ENCODE measurements at regions not wholly inside any gene's neighbourhood (a gene's known extent, or its start where the extent isn't known, plus 50 kb on each side); places are given as distances from the start of the nearest gene placed in this dataset.
"Not testable (repeated sequence)": the region's sequence is repeated elsewhere in the genome, so short reads cannot be mapped to it uniquely, and the experiment has no call there.

GRCh38 chr20:50333131-50333670 lies 142.6 kb downstream of the CEBPB start (continued):
- TF ChIP-seq, protein P1, sequence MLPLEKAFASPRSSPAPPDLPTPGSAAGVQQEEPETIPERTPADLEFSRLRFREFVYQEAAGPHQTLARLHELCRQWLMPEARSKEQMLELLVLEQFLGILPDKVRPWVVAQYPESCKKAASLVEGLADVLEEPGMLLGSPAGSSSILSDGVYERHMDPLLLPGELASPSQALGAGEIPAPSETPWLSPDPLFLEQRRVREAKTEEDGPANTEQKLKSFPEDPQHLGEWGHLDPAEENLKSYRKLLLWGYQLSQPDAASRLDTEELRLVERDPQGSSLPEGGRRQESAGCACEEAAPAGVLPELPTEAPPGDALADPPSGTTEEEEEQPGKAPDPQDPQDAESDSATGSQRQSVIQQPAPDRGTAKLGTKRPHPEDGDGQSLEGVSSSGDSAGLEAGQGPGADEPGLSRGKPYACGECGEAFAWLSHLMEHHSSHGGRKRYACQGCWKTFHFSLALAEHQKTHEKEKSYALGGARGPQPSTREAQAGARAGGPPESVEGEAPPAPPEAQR (CRISPR knock-in tag; IDR thresholded peaks at IDR 0.05) = no peak
- TF ChIP-seq FOXK1 (CRISPR knock-in tag; IDR thresholded peaks at IDR 0.05) (no peak), TEAD4 (CRISPR knock-in tag; IDR thresholded peaks at IDR 0.05) (no peak), ZNF416 (CRISPR knock-in tag; IDR thresholded peaks at IDR 0.05) (no peak), OVOL2 (CRISPR knock-in tag; IDR thresholded peaks at IDR 0.05; ENCODE audit: borderline replicate concordance) (no peak), MYBL2 (CRISPR knock-in tag; IDR thresholded peaks at IDR 0.05) (no peak)

- ATAC-seq (no peak), DNase-seq (ENCODE audit: low spot score) (no peak)
- Mint-ChIP-seq H3K4me3 (no peak overlapping the region), H3K27me3 (ENCODE audit: low read depth) (no peaks in the 10 kb centered on the region), H3K9me3 (no peaks in the 10 kb centered on the region), H3K27ac (no peak overlapping the region), H3K36me3 (no peaks in the 10 kb centered on the region), H3K4me1 (peaks cover 17% of the 10 kb centered on the region)
- ChIA-PET CTCF (interaction anchor here (0.7 kb wide), 1 partner anchor 12 kb away, joined by 3 read pairs; no protein-coding TSS in a partner anchor), POLR2A (no interaction called here)
- TF ChIP-seq PREB (CRISPR knock-in tag; IDR thresholded peaks at IDR 0.05; ENCODE audit: borderline replicate concordance) (no peak), CREB1 (CRISPR knock-in tag; IDR thresholded peaks at IDR 0.05) (no peak), MXD4 (CRISPR knock-in tag; IDR thresholded peaks at IDR 0.05; ENCODE audit: borderline replicate concordance) (no peak), HMGA2 (CRISPR knock-in tag; IDR thresholded peaks at IDR 0.05) (no peak), ZNF219 (CRISPR knock-in tag; IDR thresholded peaks at IDR 0.05; ENCODE audit: borderline replicate concordance) (no peak), PRRX2 (CRISPR knock-in tag; IDR thresholded peaks at IDR 0.05) (no peak), ZNF138 (CRISPR knock-in tag; conservative IDR thresholded peaks at IDR 0.05) (no peak), ZNF532 (CRISPR knock-in tag; IDR thresholded peaks at IDR 0.05; ENCODE audit: borderline replicate concordance) (no peak), CTCF (IDR thresholded peaks at IDR 0.05) (no peak), NFATC4 (CRISPR knock-in tag; IDR thresholded peaks at IDR 0.05) (no peak), GRHL2 (CRISPR knock-in tag; IDR thresholded peaks at IDR 0.05; ENCODE audit: insufficient replicate concordance, severe bottlenecking) (no peak), ZNF671 (CRISPR knock-in tag; IDR thresholded peaks at IDR 0.05) (no peak)
- TF ChIP-seq, protein P2, sequence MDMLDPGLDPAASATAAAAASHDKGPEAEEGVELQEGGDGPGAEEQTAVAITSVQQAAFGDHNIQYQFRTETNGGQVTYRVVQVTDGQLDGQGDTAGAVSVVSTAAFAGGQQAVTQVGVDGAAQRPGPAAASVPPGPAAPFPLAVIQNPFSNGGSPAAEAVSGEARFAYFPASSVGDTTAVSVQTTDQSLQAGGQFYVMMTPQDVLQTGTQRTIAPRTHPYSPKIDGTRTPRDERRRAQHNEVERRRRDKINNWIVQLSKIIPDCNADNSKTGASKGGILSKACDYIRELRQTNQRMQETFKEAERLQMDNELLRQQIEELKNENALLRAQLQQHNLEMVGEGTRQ (CRISPR knock-in tag; IDR thresholded peaks at IDR 0.05) = no peak
Observed at GRCh38 chr20:50333812-50334211, 143.2 kb downstream of the CEBPB start.

DNA sequence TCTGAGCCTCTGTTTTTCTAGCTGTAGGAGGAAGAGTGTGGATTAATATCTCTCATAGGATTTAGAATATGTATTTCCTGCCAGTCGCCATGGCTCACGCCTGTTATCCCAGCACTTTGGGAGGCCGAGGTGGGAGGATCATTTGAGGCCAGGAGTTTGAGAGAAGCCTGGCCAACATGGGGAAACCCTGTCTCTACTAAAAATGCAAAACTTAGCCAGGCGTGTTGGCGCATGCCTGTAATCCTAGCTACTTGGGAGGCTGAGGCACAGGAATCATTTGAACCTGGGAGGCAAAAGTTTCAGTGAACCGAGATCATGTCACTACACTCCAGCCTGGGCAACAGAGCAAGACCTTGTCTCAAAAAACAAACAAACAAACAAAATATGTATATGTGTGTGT lies 143.9 kb downstream of the CEBPB start:
- not testable (repeated sequence) for DNase-seq (ENCODE audit: low spot score); H3K27me3 Mint-ChIP-seq (ENCODE audit: low read depth); ATAC-seq; H3K27ac Mint-ChIP-seq; H3K9me3 Mint-ChIP-seq; H3K4me3 Mint-ChIP-seq; H3K36me3 Mint-ChIP-seq
- ChIA-PET POLR2A (interaction anchor here (1.3 kb wide), 1 partner anchor 13 kb away, joined by 5 read pairs; no protein-coding TSS in a partner anchor), CTCF (interaction anchor here (0.5 to 1.3 kb wide), 4 partner anchors 13 to 459 kb away, joined by 3 to 8 read pairs (median 4); partner anchors contain the start of gene CEBPB)
- H3K4me1 Mint-ChIP-seq = peaks cover 18% of the 10 kb centered on the region

Data from WTC11 (cell line).